ENCODE measurements at regions not wholly inside any gene's neighbourhood (a gene's known extent, or its start where the extent isn't known, plus 50 kb on each side); places are given as distances from the start of the nearest gene placed in this dataset.

- H3F3A ChIP-seq (ENCODE audit: insufficient read depth, low read depth), result no peaks in the 10 kb centered on the region
- ChIA-PET CTCF (no interaction called here), POLR2A (ENCODE audit: unreplicated experiment) (no interaction called here)
- H3K79me2 ChIP-seq (ENCODE audit: low read depth), result no peaks in the 10 kb centered on the region
- H3K36me3 ChIP-seq (ENCODE audit: low read depth), result no peaks in the 10 kb centered on the region
- no peaks in the 10 kb centered on the region for H3K27me3 ChIP-seq (ENCODE audit: insufficient read depth, low read depth)
- no peak for TF ChIP-seq EZH2 (IDR thresholded peaks at IDR 0.05; ENCODE audit: low read depth)
- no peak for TF ChIP-seq CTCF (conservative IDR thresholded peaks at IDR 0.05)
- no peak overlapping the region for H3K4me2 ChIP-seq
- no peaks in the 10 kb centered on the region for H3K9me3 ChIP-seq (ENCODE audit: insufficient read depth, low read depth)
- H3K4me1 ChIP-seq (replicated peaks; ENCODE audit: insufficient read depth), result no peaks in the 10 kb centered on the region
- no peak overlapping the region for H3K4me3 ChIP-seq
- H3K27ac ChIP-seq, result no peak overlapping the region
- no peak for DNase-seq
- H2AFZ ChIP-seq, result no peak overlapping the region
- intact Hi-C loops (cut with micrococcal nuclease; ENCODE audit: unreplicated experiment), result no loop called here
- H3K9me2 ChIP-seq (ENCODE audit: insufficient read depth), result no peaks in the 10 kb centered on the region
- no TSS peak for BruUV-seq (replicated peaks)
- no peaks in the 10 kb centered on the region for H4K20me1 ChIP-seq (ENCODE audit: insufficient read depth)
These were observed 572.0 kb upstream of the PABPC4L start for GRCh38 chr4:134773497-134774000.

GRCh38 chr4:134762053-134762452 is 560.5 kb upstream of the PABPC4L start:
- H3F3A ChIP-seq (ENCODE audit: insufficient read depth, low read depth), result no peaks in the 10 kb centered on the region
- H3K4me1 ChIP-seq (replicated peaks; ENCODE audit: insufficient read depth), result no peaks in the 10 kb centered on the region
- no peaks in the 10 kb centered on the region for H3K27me3 ChIP-seq (ENCODE audit: insufficient read depth, low read depth)
- DNase-seq, result no peak
- H3K36me3 ChIP-seq (ENCODE audit: low read depth), result no peaks in the 10 kb centered on the region
- H4K20me1 ChIP-seq (ENCODE audit: insufficient read depth), result no peaks in the 10 kb centered on the region
- TF ChIP-seq CTCF (conservative IDR thresholded peaks at IDR 0.05) (no peak; the same call in 1 of the 2 replicates), EZH2 (IDR thresholded peaks at IDR 0.05; ENCODE audit: low read depth) (no peak)
- no peaks in the 10 kb centered on the region for H3K9me2 ChIP-seq (ENCODE audit: insufficient read depth)
- H3K9me3 ChIP-seq (ENCODE audit: insufficient read depth, low read depth), result no peaks in the 10 kb centered on the region
- intact Hi-C loops (cut with micrococcal nuclease; ENCODE audit: unreplicated experiment), result no loop called here
- POLR2A ChIA-PET (ENCODE audit: unreplicated experiment), result no interaction called here
- H3K27ac ChIP-seq, result no peak overlapping the region
- H3K79me2 ChIP-seq (ENCODE audit: low read depth), result no peaks in the 10 kb centered on the region
- BruUV-seq (replicated peaks), result no TSS peak
- H2AFZ ChIP-seq, result no peak overlapping the region
- CTCF ChIA-PET, result interaction anchor here (0.6 kb wide), 1 partner anchor 14 kb away, joined by 3 read pairs; no protein-coding TSS in a partner anchor
- no peak overlapping the region for H3K4me3 ChIP-seq
- H3K4me2 ChIP-seq, result no peak overlapping the region

GRCh38 chr4:134756421-134756820 is 554.8 kb upstream of the PABPC4L start:
- no peak overlapping the region for H2AFZ ChIP-seq
- H3K4me3 ChIP-seq, result no peak overlapping the region
- no peaks in the 10 kb centered on the region for H3F3A ChIP-seq (ENCODE audit: insufficient read depth, low read depth)
- no peaks in the 10 kb centered on the region for H3K27me3 ChIP-seq (ENCODE audit: insufficient read depth, low read depth)
- H4K20me1 ChIP-seq (ENCODE audit: insufficient read depth), result no peaks in the 10 kb centered on the region
- no peaks in the 10 kb centered on the region for H3K79me2 ChIP-seq (ENCODE audit: low read depth)
- no peak for DNase-seq
- no peak overlapping the region for H3K27ac ChIP-seq
- H3K36me3 ChIP-seq (ENCODE audit: low read depth), result no peaks in the 10 kb centered on the region
- H3K9me3 ChIP-seq (ENCODE audit: insufficient read depth, low read depth), result no peaks in the 10 kb centered on the region
- intact Hi-C loops (cut with micrococcal nuclease; ENCODE audit: unreplicated experiment), result no loop called here
- ChIA-PET POLR2A (ENCODE audit: unreplicated experiment) (no interaction called here), CTCF (no interaction called here)
- no TSS peak for BruUV-seq (replicated peaks)
- H3K4me2 ChIP-seq, result no peak overlapping the region
- no peaks in the 10 kb centered on the region for H3K9me2 ChIP-seq (ENCODE audit: insufficient read depth)
- TF ChIP-seq CTCF (conservative IDR thresholded peaks at IDR 0.05) (no peak), EZH2 (IDR thresholded peaks at IDR 0.05; ENCODE audit: low read depth) (no peak)
- no peaks in the 10 kb centered on the region for H3K4me1 ChIP-seq (replicated peaks; ENCODE audit: insufficient read depth)
